ENCODE measurements at regions not wholly inside any gene's neighbourhood (a gene's known extent, or its start where the extent isn't known, plus 50 kb on each side); places are given as distances from the start of the nearest gene placed in this dataset.

GRCh38 chr2:223123855-223124610 lies 72.0 kb downstream of the KCNE4 start:
- TF ChIP-seq, protein P1, sequence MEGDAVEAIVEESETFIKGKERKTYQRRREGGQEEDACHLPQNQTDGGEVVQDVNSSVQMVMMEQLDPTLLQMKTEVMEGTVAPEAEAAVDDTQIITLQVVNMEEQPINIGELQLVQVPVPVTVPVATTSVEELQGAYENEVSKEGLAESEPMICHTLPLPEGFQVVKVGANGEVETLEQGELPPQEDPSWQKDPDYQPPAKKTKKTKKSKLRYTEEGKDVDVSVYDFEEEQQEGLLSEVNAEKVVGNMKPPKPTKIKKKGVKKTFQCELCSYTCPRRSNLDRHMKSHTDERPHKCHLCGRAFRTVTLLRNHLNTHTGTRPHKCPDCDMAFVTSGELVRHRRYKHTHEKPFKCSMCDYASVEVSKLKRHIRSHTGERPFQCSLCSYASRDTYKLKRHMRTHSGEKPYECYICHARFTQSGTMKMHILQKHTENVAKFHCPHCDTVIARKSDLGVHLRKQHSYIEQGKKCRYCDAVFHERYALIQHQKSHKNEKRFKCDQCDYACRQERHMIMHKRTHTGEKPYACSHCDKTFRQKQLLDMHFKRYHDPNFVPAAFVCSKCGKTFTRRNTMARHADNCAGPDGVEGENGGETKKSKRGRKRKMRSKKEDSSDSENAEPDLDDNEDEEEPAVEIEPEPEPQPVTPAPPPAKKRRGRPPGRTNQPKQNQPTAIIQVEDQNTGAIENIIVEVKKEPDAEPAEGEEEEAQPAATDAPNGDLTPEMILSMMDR (IDR thresholded peaks at IDR 0.05), result no peak
- TF ChIP-seq POLR2AphosphoS5 (IDR thresholded peaks at IDR 0.05), result no peak
- TF ChIP-seq POLR2A (IDR thresholded peaks at IDR 0.05), result no peak
- TF ChIP-seq EP300 (IDR thresholded peaks at IDR 0.05), result no peak
